ENCODE measurements at regions not wholly inside any gene's neighbourhood (a gene's known extent, or its start where the extent isn't known, plus 50 kb on each side); places are given as distances from the start of the nearest gene placed in this dataset.

DNA sequence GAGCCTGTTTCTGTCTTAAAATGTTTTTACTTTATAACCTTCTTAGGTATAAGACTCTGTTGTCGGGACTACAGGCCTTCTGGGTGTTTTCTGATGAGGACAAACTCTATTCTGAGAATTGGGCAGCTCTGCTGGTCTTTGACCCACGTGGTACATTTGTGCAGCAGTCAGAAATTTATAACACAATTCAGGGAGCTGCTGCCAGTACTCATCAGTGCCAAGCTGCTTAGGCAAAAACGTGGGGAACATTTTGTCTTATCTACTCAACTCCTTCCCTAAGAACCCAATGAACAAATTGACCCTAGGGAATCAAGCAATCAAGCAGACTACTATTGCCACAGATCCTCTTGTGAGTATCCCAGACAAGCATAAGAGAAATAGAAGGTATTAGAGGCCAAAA lies 180.7 kb upstream of the PDZRN3 start:
- Histone ChIP-seq H2AFZ (ENCODE audit: control insufficient read depth, low read depth, low read length) (no peak overlapping the region), H3K4me2 (ENCODE audit: control insufficient read depth, insufficient read depth) (no peak overlapping the region), H3K27ac (ENCODE audit: control insufficient read depth, insufficient read depth) (no peak overlapping the region), H3K4me3 (no peak overlapping the region), H3K4me1 (ENCODE audit: control insufficient read depth, insufficient read depth, low read length) (no peaks in the 10 kb centered on the region), H3K36me3 (ENCODE audit: control insufficient read depth in 2 of 2, insufficient read depth in 2 of 2, low read length in 1 of 2) (no peaks in the 10 kb centered on the region), H3K27me3 (replicated peaks in 1 of 2; ENCODE audit: control insufficient read depth in 2 of 2, insufficient read depth in 2 of 2, low read length in 1 of 2) (no peaks in the 10 kb centered on the region), H3K9ac (ENCODE audit: control insufficient read depth, insufficient read depth, low read length) (no peak overlapping the region), H3K79me2 (ENCODE audit: control insufficient read depth, insufficient read depth, low read length) (no peaks in the 10 kb centered on the region), H3K9me3 (replicated peaks; ENCODE audit: control insufficient read depth, insufficient read depth, low read length) (no peaks in the 10 kb centered on the region), H4K20me1 (ENCODE audit: control insufficient read depth, insufficient read depth) (no peaks in the 10 kb centered on the region)
- ChIA-PET POLR2A (no interaction called here), RAD21 (ENCODE audit: unreplicated experiment) (no interaction called here), CTCF (no interaction called here), SMC1A (ENCODE audit: uncharacterized antibody, unreplicated experiment) (no interaction called here)
- in situ Hi-C loops (cut with MboI): no loop called here
- ATAC-seq (no peak), DNase-seq (ENCODE audit: low read depth, low spot score) (no peak), FAIRE-seq (no peak)
- no peak for TF ChIP-seq TARDBP (IDR thresholded peaks at IDR 0.05; ENCODE audit: borderline replicate concordance)
- TF ChIP-seq KAT2A (conservative IDR thresholded peaks at IDR 0.05; ENCODE audit: control insufficient read depth, low read depth, low read length): no peak
- no peak for TF ChIP-seq GABPA (IDR thresholded peaks at IDR 0.05; ENCODE audit: low read depth)
- TF ChIP-seq, protein P1, sequence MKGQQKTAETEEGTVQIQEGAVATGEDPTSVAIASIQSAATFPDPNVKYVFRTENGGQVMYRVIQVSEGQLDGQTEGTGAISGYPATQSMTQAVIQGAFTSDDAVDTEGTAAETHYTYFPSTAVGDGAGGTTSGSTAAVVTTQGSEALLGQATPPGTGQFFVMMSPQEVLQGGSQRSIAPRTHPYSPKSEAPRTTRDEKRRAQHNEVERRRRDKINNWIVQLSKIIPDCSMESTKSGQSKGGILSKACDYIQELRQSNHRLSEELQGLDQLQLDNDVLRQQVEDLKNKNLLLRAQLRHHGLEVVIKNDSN (IDR thresholded peaks at IDR 0.05; ENCODE audit: borderline replicate concordance, extremely low read length, insufficient read depth, low read depth, low read length): no peak
- TF ChIP-seq NR2C1 (IDR thresholded peaks at IDR 0.05): no peak
- TF ChIP-seq RAD21 (IDR thresholded peaks at IDR 0.05; ENCODE audit: insufficient read depth, low read depth, low read length): no peak
- no peak for TF ChIP-seq NFIC (IDR thresholded peaks at IDR 0.05; ENCODE audit: low read depth, low read length)
- TF ChIP-seq MTA3 (IDR thresholded peaks at IDR 0.05; ENCODE audit: borderline replicate concordance, low read length): no peak
- TF ChIP-seq PML (IDR thresholded peaks at IDR 0.05; ENCODE audit: low read length): no peak
- TF ChIP-seq, protein P2, sequence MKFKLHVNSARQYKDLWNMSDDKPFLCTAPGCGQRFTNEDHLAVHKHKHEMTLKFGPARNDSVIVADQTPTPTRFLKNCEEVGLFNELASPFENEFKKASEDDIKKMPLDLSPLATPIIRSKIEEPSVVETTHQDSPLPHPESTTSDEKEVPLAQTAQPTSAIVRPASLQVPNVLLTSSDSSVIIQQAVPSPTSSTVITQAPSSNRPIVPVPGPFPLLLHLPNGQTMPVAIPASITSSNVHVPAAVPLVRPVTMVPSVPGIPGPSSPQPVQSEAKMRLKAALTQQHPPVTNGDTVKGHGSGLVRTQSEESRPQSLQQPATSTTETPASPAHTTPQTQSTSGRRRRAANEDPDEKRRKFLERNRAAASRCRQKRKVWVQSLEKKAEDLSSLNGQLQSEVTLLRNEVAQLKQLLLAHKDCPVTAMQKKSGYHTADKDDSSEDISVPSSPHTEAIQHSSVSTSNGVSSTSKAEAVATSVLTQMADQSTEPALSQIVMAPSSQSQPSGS (IDR thresholded peaks at IDR 0.05; ENCODE audit: low read length): no peak
- TF ChIP-seq HCFC1 (IDR thresholded peaks at IDR 0.05; ENCODE audit: low read length): no peak
- TF ChIP-seq EED (IDR thresholded peaks at IDR 0.05; ENCODE audit: low read depth): no peak
- no peak for TF ChIP-seq EGR1 (IDR thresholded peaks at IDR 0.05; ENCODE audit: borderline replicate concordance in 1 of 2, low read depth in 2 of 2, low read length in 2 of 2)
- no peak for TF ChIP-seq POLR2AphosphoS2 (IDR thresholded peaks at IDR 0.05; ENCODE audit: low read depth, low read length)
- TF ChIP-seq, protein P3, sequence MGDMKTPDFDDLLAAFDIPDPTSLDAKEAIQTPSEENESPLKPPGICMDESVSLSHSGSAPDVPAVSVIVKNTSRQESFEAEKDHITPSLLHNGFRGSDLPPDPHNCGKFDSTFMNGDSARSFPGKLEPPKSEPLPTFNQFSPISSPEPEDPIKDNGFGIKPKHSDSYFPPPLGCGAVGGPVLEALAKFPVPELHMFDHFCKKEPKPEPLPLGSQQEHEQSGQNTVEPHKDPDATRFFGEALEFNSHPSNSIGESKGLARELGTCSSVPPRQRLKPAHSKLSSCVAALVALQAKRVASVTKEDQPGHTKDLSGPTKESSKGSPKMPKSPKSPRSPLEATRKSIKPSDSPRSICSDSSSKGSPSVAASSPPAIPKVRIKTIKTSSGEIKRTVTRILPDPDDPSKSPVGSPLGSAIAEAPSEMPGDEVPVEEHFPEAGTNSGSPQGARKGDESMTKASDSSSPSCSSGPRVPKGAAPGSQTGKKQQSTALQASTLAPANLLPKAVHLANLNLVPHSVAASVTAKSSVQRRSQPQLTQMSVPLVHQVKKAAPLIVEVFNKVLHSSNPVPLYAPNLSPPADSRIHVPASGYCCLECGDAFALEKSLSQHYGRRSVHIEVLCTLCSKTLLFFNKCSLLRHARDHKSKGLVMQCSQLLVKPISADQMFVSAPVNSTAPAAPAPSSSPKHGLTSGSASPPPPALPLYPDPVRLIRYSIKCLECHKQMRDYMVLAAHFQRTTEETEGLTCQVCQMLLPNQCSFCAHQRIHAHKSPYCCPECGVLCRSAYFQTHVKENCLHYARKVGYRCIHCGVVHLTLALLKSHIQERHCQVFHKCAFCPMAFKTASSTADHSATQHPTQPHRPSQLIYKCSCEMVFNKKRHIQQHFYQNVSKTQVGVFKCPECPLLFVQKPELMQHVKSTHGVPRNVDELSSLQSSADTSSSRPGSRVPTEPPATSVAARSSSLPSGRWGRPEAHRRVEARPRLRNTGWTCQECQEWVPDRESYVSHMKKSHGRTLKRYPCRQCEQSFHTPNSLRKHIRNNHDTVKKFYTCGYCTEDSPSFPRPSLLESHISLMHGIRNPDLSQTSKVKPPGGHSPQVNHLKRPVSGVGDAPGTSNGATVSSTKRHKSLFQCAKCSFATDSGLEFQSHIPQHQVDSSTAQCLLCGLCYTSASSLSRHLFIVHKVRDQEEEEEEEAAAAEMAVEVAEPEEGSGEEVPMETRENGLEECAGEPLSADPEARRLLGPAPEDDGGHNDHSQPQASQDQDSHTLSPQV (IDR thresholded peaks at IDR 0.05): no peak
- no TSS peak for BruUV-seq (replicated peaks)
- intact Hi-C loops (cut with micrococcal nuclease; ENCODE audit: unreplicated experiment): no loop called here
- 0% methylated on average over 3 of the region's 3 CpGs for WGBS (ENCODE audit: insufficient coverage, insufficient replicate concordance, low lambda C conversion rate, missing lambda C conversion rate)

Data from GM12878 (cell line).